DMS79 (cell line): ENCODE measurements at regions not wholly inside any gene's neighbourhood (a gene's known extent, or its start where the extent isn't known, plus 50 kb on each side); places are given as distances from the start of the nearest gene placed in this dataset.

Source experiments
- DNase-seq: peaks from one replicate; lab custom pipeline; 2025; lab: John Stamatoyannopoulos, UW

DNA sequence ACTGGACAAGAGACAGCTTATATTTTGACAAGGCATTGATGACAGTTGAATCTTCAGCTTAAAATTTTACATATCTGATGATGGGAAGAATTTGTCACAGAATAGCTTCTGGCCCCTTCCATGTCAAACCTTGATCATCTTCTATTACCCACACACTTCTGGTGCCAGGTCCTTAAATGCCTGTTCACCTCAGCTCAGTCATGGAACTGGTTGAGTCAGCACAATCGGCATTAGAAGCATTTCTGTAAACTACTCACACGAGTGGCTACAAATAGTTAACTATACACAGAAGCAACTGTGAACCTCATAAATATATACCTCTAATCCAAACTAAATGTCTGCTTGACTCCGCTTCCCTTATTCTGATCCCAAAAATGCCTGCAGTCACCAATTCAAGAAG lies 161.2 kb downstream of the FOXO1 start:
- no peak for DNase-seq
